ENCODE measurements at regions not wholly inside any gene's neighbourhood (a gene's known extent, or its start where the extent isn't known, plus 50 kb on each side); places are given as distances from the start of the nearest gene placed in this dataset.

GRCh38 chr5:152632360-152632759 lies 227.3 kb upstream of the NMUR2 start:
- TF ChIP-seq EZH2 (IDR thresholded peaks at IDR 0.05) (no peak), FOXP2 (optimal IDR thresholded peaks at IDR 0.05; ENCODE audit: control extremely low read depth, extremely low read length, insufficient read depth) (no peak), POLR2AphosphoS5 (IDR thresholded peaks at IDR 0.05; ENCODE audit: borderline replicate concordance, low read depth, low read length) (no peak)

All from SK-N-MC (cell line).